Activated T-helper 1 cell treated with anti-CD3 and anti-CD28 coated beads, Interleukin-12 subunit alpha, Interleukin-12 subunit beta, Interleukin-2, Interleukin-4 antibody, amounts not matched to agents 30 ng/mL and 10 ng/mL and 1 ng/mL, durations not matched to agents 14 hours and 24 hours and 36 hours (primary cell): ENCODE measurements at regions not wholly inside any gene's neighbourhood (a gene's known extent, or its start where the extent isn't known, plus 50 kb on each side); places are given as distances from the start of the nearest gene placed in this dataset.

ENCODE experiments used
- DNase-seq: peaks from one replicate; pipeline ENCODE4 v3.0.0; 2021; ENCODE audit warnings: low spot score
- H3K27ac Mint-ChIP-seq: one replicate; pipeline ENCODE4 v1.8.0; 2021; ENCODE audit warnings: mild to moderate bottlenecking, mixed read lengths
- H3K27me3 Mint-ChIP-seq: one replicate; pipeline ENCODE4 v1.8.0; 2022; ENCODE audit warnings: mild to moderate bottlenecking, moderate library complexity, mixed read lengths; ENCODE audit not compliant: insufficient read depth
- H3K36me3 Mint-ChIP-seq: one replicate; pipeline ENCODE4 v1.8.0; 2021; ENCODE audit warnings: low read depth, mixed read lengths
- H3K4me1 Mint-ChIP-seq: one replicate; pipeline ENCODE4 v1.8.0; 2021; ENCODE audit warnings: low read depth, mixed read lengths
- H3K4me3 Mint-ChIP-seq: one replicate; pipeline ENCODE4 v1.8.0; 2021; ENCODE audit warnings: mild to moderate bottlenecking, moderate library complexity, mixed read lengths
- H3K9me3 Mint-ChIP-seq: one replicate; pipeline ENCODE4 v1.8.0; 2021; ENCODE audit warnings: mixed read lengths
- intact Hi-C: fragments of 100-400 bp; cut with micrococcal nuclease; formaldehyde crosslinking; loops from one replicate; pipeline ENCODE4 v1.15.1; 2024

DNA sequence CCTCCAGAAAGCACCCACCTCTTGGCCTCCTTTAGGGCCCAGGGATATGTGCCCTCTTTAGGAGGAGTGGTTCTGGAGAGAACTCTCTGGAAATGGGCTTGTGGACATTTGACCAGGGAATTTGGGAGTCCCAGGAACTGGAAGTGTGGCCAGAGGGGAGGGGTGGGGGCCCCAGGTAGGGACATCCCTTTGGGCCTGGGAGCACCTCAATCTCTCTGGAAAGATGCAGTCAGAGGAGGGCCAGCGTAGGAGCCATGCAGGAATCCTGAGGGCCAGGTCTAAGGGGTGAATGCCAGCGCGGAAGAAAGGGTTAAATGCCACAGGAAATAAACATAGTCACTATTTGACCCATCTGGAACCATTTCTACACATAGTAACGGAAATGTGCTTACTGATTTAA, 50.3 kb upstream of the ITGA11 start:
- Mint-ChIP-seq H3K9me3 (no peaks in the 10 kb centered on the region), H3K4me3 (no peak overlapping the region), H3K27me3 (peaks cover 17% of the 10 kb centered on the region), H3K36me3 (no peaks in the 10 kb centered on the region), H3K4me1 (no peaks in the 10 kb centered on the region), H3K27ac (no peak overlapping the region)
- intact Hi-C loops: no loop called here
- no peak for DNase-seq

DNA sequence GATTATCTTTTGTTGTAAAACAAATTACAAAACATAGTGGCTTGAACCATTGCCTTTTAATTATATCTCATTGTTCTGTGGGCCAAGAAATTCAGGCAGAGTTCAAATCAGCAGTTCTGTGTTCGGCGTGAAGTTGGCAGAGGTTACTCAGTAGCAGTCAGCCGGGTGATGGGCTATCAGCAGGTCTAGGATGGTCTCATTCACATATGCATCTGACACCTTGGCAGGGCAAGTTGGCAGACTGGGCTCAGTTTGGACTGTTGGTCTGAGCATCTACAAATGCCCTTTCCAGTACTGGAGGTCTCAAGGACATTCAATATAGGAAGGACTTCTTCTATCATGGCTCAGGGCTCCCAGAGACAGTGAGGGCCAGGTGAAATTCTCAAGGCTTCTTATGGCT, 51.2 kb upstream of the ITGA11 start:
- Mint-ChIP-seq H3K4me3 (no peak overlapping the region), H3K9me3 (no peaks in the 10 kb centered on the region), H3K4me1 (no peaks in the 10 kb centered on the region), H3K36me3 (no peaks in the 10 kb centered on the region), H3K27me3 (peaks cover 19% of the 10 kb centered on the region), H3K27ac (no peak overlapping the region)
- intact Hi-C loops: no loop called here
- no peak for DNase-seq

DNA sequence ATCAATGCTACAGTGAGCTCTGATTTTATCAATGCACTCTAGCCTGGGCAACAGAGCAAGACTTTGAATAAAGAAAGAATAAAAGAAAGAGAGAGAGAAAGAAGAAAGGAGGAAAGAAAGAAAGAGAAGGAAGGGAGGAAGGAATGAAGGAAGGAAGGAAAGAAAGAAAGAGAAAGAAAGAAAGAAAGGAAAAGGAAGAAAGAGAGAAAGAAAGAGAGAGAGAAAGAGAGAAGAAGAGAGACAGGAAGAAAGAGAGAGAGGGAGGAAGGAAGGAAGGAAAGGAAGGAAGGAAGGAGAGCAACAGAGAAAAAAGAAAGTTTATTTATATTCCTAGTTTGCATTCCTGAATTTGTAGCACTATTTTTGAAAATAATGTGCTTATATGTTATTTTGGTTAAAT, 52.3 kb upstream of the ITGA11 start:
- no peak overlapping the region for H3K27ac Mint-ChIP-seq
- DNase-seq: no peak
- no peaks in the 10 kb centered on the region for H3K36me3 Mint-ChIP-seq
- peaks cover 19% of the 10 kb centered on the region for H3K27me3 Mint-ChIP-seq
- intact Hi-C loops: no loop called here
- no peak overlapping the region for H3K4me3 Mint-ChIP-seq
- H3K9me3 Mint-ChIP-seq: no peaks in the 10 kb centered on the region
- no peaks in the 10 kb centered on the region for H3K4me1 Mint-ChIP-seq

GRCh38 chr15:68484696-68485400, 52.9 kb upstream of the ITGA11 start:
- DNase-seq: no peak
- Mint-ChIP-seq H3K27ac (no peak overlapping the region), H3K27me3 (peaks cover 19% of the 10 kb centered on the region), H3K4me3 (no peak overlapping the region), H3K9me3 (no peaks in the 10 kb centered on the region), H3K4me1 (no peaks in the 10 kb centered on the region), H3K36me3 (no peaks in the 10 kb centered on the region)
- intact Hi-C loops: no loop called here

DNA sequence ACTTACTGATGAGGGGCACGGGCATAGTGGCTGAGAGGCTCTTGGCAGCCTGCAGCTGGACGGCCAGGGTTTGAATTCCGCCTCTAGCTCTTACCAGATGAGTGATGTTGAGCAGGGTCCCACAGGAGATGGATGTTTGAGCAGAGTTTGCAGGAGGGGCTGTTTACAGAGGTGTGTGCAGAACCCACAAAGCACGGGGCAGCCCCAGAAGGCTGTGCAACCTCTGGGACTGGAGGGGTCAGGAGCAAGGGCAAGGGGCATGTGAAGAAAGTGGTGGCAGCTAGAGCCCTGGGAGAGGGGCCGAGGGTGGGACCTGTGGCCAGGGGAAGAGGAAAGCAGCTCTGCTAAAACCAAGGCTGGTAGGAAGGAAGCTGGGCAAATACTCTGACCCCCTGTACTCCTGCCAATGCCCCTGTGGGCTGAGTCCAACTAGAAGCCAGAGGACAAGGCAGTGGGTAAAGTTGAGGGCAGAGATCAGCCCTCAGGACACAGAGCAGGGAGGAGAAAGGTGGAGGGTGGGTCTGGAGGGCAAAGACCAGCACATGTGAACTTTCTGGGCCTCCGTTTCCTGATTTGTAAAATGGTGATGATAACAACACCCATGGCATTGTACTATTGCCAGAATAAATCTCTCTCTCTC, 53.9 kb upstream of the ITGA11 start:
- Mint-ChIP-seq H3K27ac (no peak overlapping the region), H3K36me3 (no peaks in the 10 kb centered on the region), H3K4me1 (no peaks in the 10 kb centered on the region), H3K27me3 (peaks cover 22% of the 10 kb centered on the region), H3K9me3 (no peaks in the 10 kb centered on the region), H3K4me3 (no peak overlapping the region)
- intact Hi-C loops: no loop called here
- DNase-seq: no peak

DNA sequence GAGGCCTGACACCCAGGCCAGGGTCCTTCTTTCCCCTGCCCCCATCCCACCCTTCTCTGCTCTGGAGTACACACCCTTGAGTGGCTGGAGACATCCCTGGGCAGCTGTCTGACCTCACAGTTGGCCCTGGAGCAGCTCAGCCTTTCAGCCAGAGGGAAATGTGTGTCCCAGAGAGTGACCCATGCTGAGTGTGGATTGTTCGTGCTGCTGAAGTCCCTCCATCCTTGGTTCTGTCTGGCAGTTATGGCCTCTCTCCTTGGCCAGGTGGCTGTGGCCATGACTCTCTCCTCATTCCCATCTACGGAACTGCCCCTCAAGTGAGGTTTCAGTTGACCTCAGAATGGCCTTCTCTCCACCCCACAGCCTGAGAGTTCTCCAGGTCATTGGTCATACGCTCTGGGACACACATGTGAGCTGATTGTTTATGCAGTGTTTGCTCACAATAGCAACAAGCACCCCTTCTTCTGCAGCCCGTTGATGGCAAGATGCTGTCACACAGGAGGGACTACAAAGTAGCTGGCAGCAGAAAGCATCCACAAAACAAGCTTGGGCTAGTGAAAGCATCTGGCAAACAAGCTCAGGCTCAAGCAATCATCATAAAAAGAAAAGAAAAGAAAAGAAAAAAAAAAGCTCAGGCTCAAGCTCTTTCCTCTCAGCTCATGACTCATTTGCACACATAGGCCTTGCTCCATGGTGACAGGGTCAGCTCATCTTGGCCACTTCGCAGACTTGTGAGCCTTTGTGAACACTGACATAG, 55.3 kb upstream of the ITGA11 start:
- no peak for DNase-seq
- no peaks in the 10 kb centered on the region for H3K9me3 Mint-ChIP-seq
- no peaks in the 10 kb centered on the region for H3K4me1 Mint-ChIP-seq
- H3K27ac Mint-ChIP-seq: no peak overlapping the region
- H3K36me3 Mint-ChIP-seq: no peaks in the 10 kb centered on the region
- intact Hi-C loops: no loop called here
- peaks cover 24% of the 10 kb centered on the region for H3K27me3 Mint-ChIP-seq
- no peak overlapping the region for H3K4me3 Mint-ChIP-seq

GRCh38 chr15:68488290-68488689, 56.3 kb upstream of the ITGA11 start:
- H3K36me3 Mint-ChIP-seq: no peaks in the 10 kb centered on the region
- H3K4me3 Mint-ChIP-seq: no peak overlapping the region
- H3K27me3 Mint-ChIP-seq: peaks cover 19% of the 10 kb centered on the region
- no peak for DNase-seq
- intact Hi-C loops: no loop called here
- H3K4me1 Mint-ChIP-seq: no peaks in the 10 kb centered on the region
- H3K9me3 Mint-ChIP-seq: no peaks in the 10 kb centered on the region
- no peak overlapping the region for H3K27ac Mint-ChIP-seq

DNA sequence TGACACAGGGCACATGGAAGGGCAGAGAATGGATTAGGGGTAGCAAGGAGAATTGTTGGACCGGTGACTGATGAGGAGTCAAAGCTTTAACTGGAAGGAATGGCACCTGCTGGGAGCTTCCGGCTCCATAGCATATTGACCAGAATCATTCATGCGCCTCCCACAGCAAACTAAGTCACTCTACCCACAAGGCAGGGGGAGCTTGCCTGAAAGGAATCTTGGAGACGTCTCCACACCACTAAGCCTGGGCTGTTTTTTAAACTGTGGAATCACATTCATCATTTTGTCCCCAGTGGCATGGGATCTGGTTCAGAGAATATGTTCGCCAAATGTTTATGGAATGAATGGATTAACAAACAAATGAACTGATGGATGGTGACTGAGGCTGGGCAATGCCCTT, 57.0 kb upstream of the ITGA11 start:
- Mint-ChIP-seq H3K27me3 (peaks cover 19% of the 10 kb centered on the region), H3K4me1 (no peaks in the 10 kb centered on the region), H3K27ac (no peak overlapping the region), H3K4me3 (no peak overlapping the region), H3K36me3 (no peaks in the 10 kb centered on the region), H3K9me3 (no peaks in the 10 kb centered on the region)
- DNase-seq: no peak
- intact Hi-C loops: no loop called here

GRCh38 chr15:68489421-68489820, 57.5 kb upstream of the ITGA11 start:
- H3K27me3 Mint-ChIP-seq: peaks cover 21% of the 10 kb centered on the region

DNA sequence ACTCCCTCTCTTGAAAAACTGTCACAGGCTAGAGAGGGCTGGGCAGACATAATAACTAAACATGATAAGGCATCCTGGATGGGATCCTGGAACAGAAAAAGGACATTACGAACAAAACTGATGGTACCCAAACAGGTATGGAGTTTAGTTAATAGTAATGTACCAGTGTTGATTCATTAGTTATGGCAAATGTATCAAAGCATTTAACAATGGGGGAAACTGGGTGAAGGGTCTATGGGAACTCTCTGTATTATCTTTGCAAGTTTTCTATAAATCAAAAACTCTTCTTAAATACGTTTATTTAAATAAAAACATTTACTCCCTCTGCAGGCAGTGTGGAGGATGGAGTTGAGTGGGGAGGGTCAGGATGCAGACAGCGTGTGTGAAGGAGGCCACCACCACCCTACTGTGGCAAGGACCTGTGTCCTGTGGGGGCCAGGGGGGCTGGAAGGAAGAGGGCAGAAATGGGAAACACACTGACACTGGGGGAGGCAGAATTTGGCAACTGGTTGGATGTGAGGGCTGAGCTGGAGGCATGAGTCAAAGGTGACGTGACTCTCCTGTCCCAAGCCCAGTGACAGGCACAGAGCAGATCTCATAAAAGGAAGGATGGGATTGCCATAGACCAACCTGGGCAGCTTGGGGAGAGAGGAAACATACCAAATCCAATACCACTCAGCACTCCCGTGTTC, 59.6 kb upstream of the ITGA11 start:
- intact Hi-C loops: loop anchor here (10.0 kb wide), 1 partner anchor 57 kb away; the partner anchor contains the start of gene ITGA11
- H3K27ac Mint-ChIP-seq: no peak overlapping the region
- no peaks in the 10 kb centered on the region for H3K9me3 Mint-ChIP-seq

More at GRCh38 chr15:68489421-68489820, 57.5 kb upstream of the ITGA11 start:
- Mint-ChIP-seq H3K4me3 (no peak overlapping the region), H3K4me1 (no peaks in the 10 kb centered on the region), H3K36me3 (no peaks in the 10 kb centered on the region), H3K9me3 (no peaks in the 10 kb centered on the region), H3K27ac (no peak overlapping the region)
- intact Hi-C loops: no loop called here
- DNase-seq: no peak

DNA sequence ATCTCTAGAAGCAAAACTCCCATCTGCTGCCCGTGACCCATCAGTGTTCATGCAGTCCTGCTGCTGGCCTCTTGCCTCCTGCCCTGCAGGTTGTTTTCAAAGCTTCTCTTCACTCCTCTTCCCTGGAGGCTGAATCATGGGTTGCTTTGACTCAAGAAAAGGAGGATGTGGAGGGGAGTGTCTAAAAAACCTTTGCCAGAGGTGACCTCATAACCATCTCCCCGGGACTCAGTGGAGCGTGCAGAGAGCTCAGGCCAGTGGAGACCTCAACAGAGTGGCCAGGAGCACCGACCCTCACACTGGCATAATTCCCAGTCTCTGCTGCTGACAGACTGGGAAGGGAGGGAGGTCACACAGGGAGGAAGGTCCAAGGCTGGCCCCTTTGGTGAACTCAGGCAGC, 60.9 kb upstream of the ITGA11 start:
- Mint-ChIP-seq H3K27ac (no peak overlapping the region), H3K27me3 (peaks cover 27% of the 10 kb centered on the region), H3K36me3 (no peaks in the 10 kb centered on the region), H3K9me3 (no peaks in the 10 kb centered on the region), H3K4me1 (no peaks in the 10 kb centered on the region), H3K4me3 (no peak overlapping the region)
- DNase-seq: no peak
- intact Hi-C loops: loop anchor here (10.0 kb wide), 1 partner anchor 58 kb away; the partner anchor contains the start of gene ITGA11

More for the DNA sequence above, 59.6 kb upstream of the ITGA11 start:
- no peaks in the 10 kb centered on the region for H3K36me3 Mint-ChIP-seq
- H3K4me1 Mint-ChIP-seq: no peaks in the 10 kb centered on the region
- H3K4me3 Mint-ChIP-seq: no peak overlapping the region
- H3K27me3 Mint-ChIP-seq: peaks cover 31% of the 10 kb centered on the region
- no peak for DNase-seq

- Mint-ChIP-seq H3K9me3 (no peaks in the 10 kb centered on the region), H3K27ac (no peak overlapping the region), H3K4me3 (no peak overlapping the region), H3K4me1 (no peaks in the 10 kb centered on the region), H3K36me3 (no peaks in the 10 kb centered on the region), H3K27me3 (peaks cover 27% of the 10 kb centered on the region)
- intact Hi-C loops: loop anchor here (10.0 kb wide), 1 partner anchor 59 kb away; the partner anchor contains the start of gene ITGA11
- no peak for DNase-seq
Measured at GRCh38 chr15:68493629-68494028, 61.7 kb upstream of the ITGA11 start.
